ENCODE measurements at regions not wholly inside any gene's neighbourhood (a gene's known extent, or its start where the extent isn't known, plus 50 kb on each side); places are given as distances from the start of the nearest gene placed in this dataset.

DNA sequence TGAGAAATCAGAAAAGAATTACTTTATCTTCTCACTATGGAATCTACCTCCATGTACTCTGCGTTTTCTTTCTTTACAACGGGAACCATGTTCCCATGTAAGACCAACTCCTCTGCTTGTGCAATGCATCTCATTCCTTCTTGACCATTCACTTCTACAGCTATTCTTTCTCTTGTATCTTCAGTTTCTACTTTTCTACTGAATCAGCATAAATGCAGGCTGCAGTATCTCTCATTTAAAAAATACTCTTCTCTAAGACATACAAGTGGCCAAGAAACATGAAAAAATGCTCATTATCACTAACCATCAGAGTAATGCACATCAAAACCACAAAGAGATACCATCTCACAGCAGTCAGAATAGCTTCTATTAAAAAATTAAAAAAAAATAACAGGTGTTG lies 74.1 kb upstream of the NANOGP8 start:
- TF ChIP-seq, protein P1, sequence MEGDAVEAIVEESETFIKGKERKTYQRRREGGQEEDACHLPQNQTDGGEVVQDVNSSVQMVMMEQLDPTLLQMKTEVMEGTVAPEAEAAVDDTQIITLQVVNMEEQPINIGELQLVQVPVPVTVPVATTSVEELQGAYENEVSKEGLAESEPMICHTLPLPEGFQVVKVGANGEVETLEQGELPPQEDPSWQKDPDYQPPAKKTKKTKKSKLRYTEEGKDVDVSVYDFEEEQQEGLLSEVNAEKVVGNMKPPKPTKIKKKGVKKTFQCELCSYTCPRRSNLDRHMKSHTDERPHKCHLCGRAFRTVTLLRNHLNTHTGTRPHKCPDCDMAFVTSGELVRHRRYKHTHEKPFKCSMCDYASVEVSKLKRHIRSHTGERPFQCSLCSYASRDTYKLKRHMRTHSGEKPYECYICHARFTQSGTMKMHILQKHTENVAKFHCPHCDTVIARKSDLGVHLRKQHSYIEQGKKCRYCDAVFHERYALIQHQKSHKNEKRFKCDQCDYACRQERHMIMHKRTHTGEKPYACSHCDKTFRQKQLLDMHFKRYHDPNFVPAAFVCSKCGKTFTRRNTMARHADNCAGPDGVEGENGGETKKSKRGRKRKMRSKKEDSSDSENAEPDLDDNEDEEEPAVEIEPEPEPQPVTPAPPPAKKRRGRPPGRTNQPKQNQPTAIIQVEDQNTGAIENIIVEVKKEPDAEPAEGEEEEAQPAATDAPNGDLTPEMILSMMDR (IDR thresholded peaks at IDR 0.05; ENCODE audit: unreplicated experiment), result no peak
- no peaks in the 10 kb centered on the region for H3K27me3 Mint-ChIP-seq (ENCODE audit: unreplicated experiment)
- no peaks in the 10 kb centered on the region for H3K4me1 Mint-ChIP-seq (ENCODE audit: unreplicated experiment)
- no peaks in the 10 kb centered on the region for H3K9me3 Mint-ChIP-seq (ENCODE audit: unreplicated experiment)
- DNase-seq (ENCODE audit: low spot score), result no peak
- no peak overlapping the region for H3K4me3 Mint-ChIP-seq (ENCODE audit: unreplicated experiment)
- no peaks in the 10 kb centered on the region for H3K36me3 Mint-ChIP-seq (ENCODE audit: low read depth, unreplicated experiment)
- no peak overlapping the region for H3K27ac Mint-ChIP-seq (ENCODE audit: unreplicated experiment)

DNA sequence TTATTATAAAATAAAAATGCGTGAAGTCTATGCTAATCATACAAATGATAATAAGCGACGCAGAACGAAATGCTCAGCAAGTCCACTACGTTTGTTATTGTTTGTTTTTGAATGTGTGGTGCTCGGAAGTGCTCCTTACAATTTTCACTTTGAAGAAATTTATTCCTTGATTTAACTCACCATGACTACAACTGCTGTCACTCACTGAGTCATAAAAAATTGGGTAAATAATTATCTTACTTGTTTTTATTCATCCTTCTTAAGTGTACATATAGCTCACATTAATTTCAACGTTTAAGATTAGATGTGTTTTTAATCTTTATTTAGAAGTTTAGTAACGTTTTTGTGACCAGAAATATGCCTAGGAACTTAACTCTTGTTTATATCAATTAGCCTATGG lies 66.7 kb upstream of the NANOGP8 start:
- Mint-ChIP-seq H3K4me3 (ENCODE audit: unreplicated experiment) (no peak overlapping the region), H3K4me1 (ENCODE audit: unreplicated experiment) (no peaks in the 10 kb centered on the region), H3K27ac (ENCODE audit: unreplicated experiment) (no peak overlapping the region), H3K9me3 (ENCODE audit: unreplicated experiment) (no peaks in the 10 kb centered on the region), H3K36me3 (ENCODE audit: low read depth, unreplicated experiment) (no peaks in the 10 kb centered on the region), H3K27me3 (ENCODE audit: unreplicated experiment) (no peaks in the 10 kb centered on the region)
- DNase-seq (ENCODE audit: low spot score), result no peak
- TF ChIP-seq, protein P1 (IDR thresholded peaks at IDR 0.05; ENCODE audit: unreplicated experiment), result no peak

DNA sequence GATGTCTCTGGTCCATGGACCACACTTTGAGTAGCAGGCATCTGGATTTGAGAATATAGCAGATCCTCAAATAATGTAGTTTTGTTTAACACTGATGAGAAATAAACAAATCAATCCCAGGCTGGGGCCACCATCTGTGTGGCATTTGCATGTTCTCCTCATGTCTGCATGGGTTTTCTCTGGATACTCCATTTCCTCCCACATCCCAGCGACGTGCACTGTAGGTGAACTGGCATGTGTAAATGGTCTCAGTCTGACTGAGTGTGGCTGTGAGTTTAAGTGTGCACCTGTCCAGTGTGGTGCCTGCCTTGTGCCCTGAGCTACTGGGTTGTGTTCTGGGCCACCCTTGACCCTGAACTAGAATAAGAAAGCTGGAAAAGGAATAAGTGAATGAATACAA lies 66.3 kb upstream of the NANOGP8 start:
- Mint-ChIP-seq H3K4me1 (ENCODE audit: unreplicated experiment) (no peaks in the 10 kb centered on the region), H3K9me3 (ENCODE audit: unreplicated experiment) (no peaks in the 10 kb centered on the region), H3K4me3 (ENCODE audit: unreplicated experiment) (no peak overlapping the region), H3K27me3 (ENCODE audit: unreplicated experiment) (no peaks in the 10 kb centered on the region), H3K27ac (ENCODE audit: unreplicated experiment) (no peak overlapping the region), H3K36me3 (ENCODE audit: low read depth, unreplicated experiment) (no peaks in the 10 kb centered on the region)
- TF ChIP-seq, protein P1 (IDR thresholded peaks at IDR 0.05; ENCODE audit: unreplicated experiment), result no peak
- no peak for DNase-seq (ENCODE audit: low spot score)

DNA sequence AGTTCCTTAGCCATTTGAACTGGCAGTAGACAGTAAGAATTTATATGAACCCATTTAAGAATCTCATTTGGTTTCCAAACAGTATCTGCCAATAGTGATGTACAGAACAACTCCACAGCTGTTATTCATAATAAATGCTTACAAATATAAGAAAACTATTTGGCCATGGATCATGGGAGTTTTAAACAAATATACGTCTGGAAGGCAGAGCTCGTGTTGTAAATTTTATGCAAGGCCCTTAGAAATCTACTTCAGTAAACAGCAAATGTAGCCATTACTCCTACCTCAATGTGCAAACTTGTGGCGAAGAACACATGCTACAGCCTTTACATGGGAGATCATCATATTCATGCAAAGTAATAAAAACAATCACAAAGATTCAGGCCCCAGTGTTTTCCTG lies 65.3 kb upstream of the NANOGP8 start:
- Mint-ChIP-seq H3K9me3 (ENCODE audit: unreplicated experiment) (no peaks in the 10 kb centered on the region), H3K36me3 (ENCODE audit: low read depth, unreplicated experiment) (no peaks in the 10 kb centered on the region), H3K27ac (ENCODE audit: unreplicated experiment) (no peak overlapping the region), H3K4me3 (ENCODE audit: unreplicated experiment) (no peak overlapping the region), H3K4me1 (ENCODE audit: unreplicated experiment) (no peaks in the 10 kb centered on the region), H3K27me3 (ENCODE audit: unreplicated experiment) (no peaks in the 10 kb centered on the region)
- TF ChIP-seq, protein P1 (IDR thresholded peaks at IDR 0.05; ENCODE audit: unreplicated experiment), result no peak
- no peak for DNase-seq (ENCODE audit: low spot score)

DNA sequence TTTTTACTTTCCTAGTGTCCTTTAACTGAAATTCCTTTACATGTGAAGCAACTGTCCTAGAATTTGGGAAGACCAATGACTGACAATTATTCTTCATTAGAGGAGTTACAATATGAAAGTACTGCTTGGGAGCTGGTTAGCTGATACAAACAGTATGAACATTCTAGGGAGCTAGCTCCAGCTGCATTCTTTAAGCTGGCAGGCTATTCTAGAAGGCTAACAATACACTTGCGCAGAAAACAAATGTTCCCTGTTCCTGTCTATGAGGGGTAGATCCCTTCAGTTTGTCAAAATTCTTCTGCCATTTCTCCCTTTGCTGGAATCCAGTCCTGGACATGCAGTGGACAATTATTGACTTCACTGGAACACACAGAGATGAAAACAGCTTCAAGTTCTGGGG lies 60.2 kb upstream of the NANOGP8 start:
- H3K27ac Mint-ChIP-seq (ENCODE audit: unreplicated experiment), result no peak overlapping the region
- no peaks in the 10 kb centered on the region for H3K9me3 Mint-ChIP-seq (ENCODE audit: unreplicated experiment)
- H3K4me3 Mint-ChIP-seq (ENCODE audit: unreplicated experiment), result no peak overlapping the region
- H3K27me3 Mint-ChIP-seq (ENCODE audit: unreplicated experiment), result no peaks in the 10 kb centered on the region
- TF ChIP-seq, protein P1 (IDR thresholded peaks at IDR 0.05; ENCODE audit: unreplicated experiment), result no peak
- no peak for DNase-seq (ENCODE audit: low spot score)
- H3K4me1 Mint-ChIP-seq (ENCODE audit: unreplicated experiment), result no peaks in the 10 kb centered on the region
- H3K36me3 Mint-ChIP-seq (ENCODE audit: low read depth, unreplicated experiment), result no peaks in the 10 kb centered on the region
